ENCODE measurements at regions not wholly inside any gene's neighbourhood (a gene's known extent, or its start where the extent isn't known, plus 50 kb on each side); places are given as distances from the start of the nearest gene placed in this dataset.
"Not testable (repeated sequence)": the region's sequence is repeated elsewhere in the genome, so short reads cannot be mapped to it uniquely, and the experiment has no call there.

GRCh38 chr11:96815236-96815635 is 425.4 kb downstream of the JRKL start:
- no peak for DNase-seq

GRCh38 chr11:96817482-96818399 is 427.9 kb downstream of the JRKL start:
- no peak for DNase-seq

- DNase-seq = no peak
Observed at GRCh38 chr11:96827164-96827563, 437.4 kb downstream of the JRKL start.

- DNase-seq = no peak
Observed at GRCh38 chr11:96841792-96842191, 452.0 kb downstream of the JRKL start.

GRCh38 chr11:96842731-96843130 is 452.9 kb downstream of the JRKL start:
- DNase-seq = no peak

GRCh38 chr11:96854425-96854824 is 464.6 kb downstream of the JRKL start:
- DNase-seq = no peak

GRCh38 chr11:96861722-96862121 is 471.9 kb downstream of the JRKL start:
- not testable (repeated sequence) for DNase-seq

- peak; percentile 0 for DNase-seq
Observed at GRCh38 chr11:96863520-96863919, 473.7 kb downstream of the JRKL start.

GRCh38 chr11:96865020-96865419 is 475.2 kb downstream of the JRKL start:
- DNase-seq = no peak

- DNase-seq = no peak
Observed at GRCh38 chr11:96869207-96869606, 479.4 kb downstream of the JRKL start.

- no peak for DNase-seq
Observed at GRCh38 chr11:96875712-96876111, 485.9 kb downstream of the JRKL start.

- no peak for DNase-seq
Observed at GRCh38 chr11:96878299-96879051, 488.7 kb downstream of the JRKL start.

- DNase-seq = not testable (repeated sequence)
Observed at GRCh38 chr11:96882622-96883021, 492.8 kb downstream of the JRKL start.

- DNase-seq = no peak
Observed at GRCh38 chr11:96885405-96885804, 495.6 kb downstream of the JRKL start.

GRCh38 chr11:96885912-96886311 is 496.1 kb downstream of the JRKL start:
- no peak for DNase-seq

- no peak for DNase-seq
Observed at GRCh38 chr11:96893988-96894387, 504.2 kb downstream of the JRKL start.

GRCh38 chr11:96894587-96894986 is 504.8 kb downstream of the JRKL start:
- no peak for DNase-seq

- no peak for DNase-seq
Observed at GRCh38 chr11:96899971-96900370, 510.2 kb downstream of the JRKL start.

GRCh38 chr11:96905143-96905542 is 515.3 kb downstream of the JRKL start:
- no peak for DNase-seq

GRCh38 chr11:96905663-96906062 is 515.9 kb downstream of the JRKL start:
- DNase-seq = no peak

- no peak for DNase-seq
Observed at GRCh38 chr11:96906476-96906875, 516.7 kb downstream of the JRKL start.

- DNase-seq = no peak
Observed at GRCh38 chr11:96925862-96926261, 536.0 kb downstream of the JRKL start.

GRCh38 chr11:96940227-96940626 is 550.4 kb downstream of the JRKL start:
- DNase-seq = no peak

- DNase-seq = no peak
Observed at GRCh38 chr11:96942855-96943254, 553.0 kb downstream of the JRKL start.
